Activated CD8-positive, alpha-beta memory T cell treated with anti-CD3 and anti-CD28 coated beads for 24 hours (primary cell): ENCODE measurements at regions not wholly inside any gene's neighbourhood (a gene's known extent, or its start where the extent isn't known, plus 50 kb on each side); places are given as distances from the start of the nearest gene placed in this dataset.

Source experiments
- DNase-seq: peaks from one replicate; pipeline ENCODE4 v3.0.0-alpha.2; 2020

DNA sequence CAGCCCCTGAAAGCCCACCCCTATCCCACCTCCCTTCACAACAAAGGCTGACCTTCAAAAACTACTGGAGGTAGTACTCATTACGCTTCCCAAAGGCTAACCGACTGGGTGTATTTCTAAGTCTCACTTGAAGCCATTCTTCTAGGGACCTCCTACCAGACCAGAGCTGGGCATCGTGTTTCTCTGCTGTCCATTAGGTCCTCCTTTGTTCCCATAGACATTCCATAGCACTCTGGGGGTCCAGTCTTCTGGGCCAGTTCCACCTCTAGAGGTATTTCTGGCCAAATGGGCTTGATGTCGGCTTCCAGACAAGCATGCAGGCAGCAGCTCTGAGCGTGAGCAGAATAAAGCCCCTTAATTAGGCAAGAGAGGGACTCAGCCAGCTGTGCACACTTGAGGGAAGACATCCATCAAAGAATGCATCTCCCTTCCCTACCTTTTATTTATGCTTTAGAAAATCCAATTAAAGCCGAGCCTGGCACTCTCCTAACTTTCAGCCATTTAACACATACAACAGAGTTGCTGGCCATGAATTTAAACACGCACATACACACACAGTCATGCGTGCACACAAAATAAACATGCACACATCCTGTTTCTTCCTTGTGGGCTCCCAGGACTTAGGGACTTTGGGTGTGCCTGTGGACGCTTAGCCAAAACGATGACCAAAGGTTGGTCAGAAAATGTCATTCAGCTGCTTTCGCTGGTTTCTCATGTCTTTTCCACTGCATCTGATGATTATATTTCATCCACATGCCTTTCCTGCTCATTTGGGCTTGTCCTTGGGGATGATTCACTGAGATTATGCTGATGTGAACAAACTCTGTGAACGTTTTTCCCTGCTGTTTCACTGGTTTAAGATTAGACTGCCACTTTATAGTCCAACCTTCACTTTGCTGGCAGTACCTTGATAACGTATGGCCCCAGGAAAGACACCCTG lies 362.0 kb upstream of the NFE2L3 start:
- DNase-seq = no peak

DNA sequence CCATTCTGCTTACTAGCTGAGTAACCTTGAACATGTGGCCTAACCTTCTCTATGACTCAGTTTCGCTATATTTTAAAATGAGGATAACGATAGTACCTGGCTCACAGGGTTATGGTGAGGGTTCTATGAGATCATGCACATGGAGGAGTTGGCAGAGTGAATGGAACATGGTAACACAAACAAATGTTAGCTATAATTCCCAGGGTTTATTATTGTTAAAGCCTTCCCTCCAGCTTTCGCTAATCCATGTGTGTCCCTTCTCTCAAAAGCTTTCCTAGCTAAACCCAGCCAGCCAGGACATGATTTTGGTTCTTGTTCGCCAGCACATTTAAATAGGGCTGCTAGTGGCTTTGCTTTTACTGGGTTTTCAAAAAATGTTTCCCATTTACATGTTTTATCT lies 361.0 kb upstream of the NFE2L3 start:
- no peak for DNase-seq

DNA sequence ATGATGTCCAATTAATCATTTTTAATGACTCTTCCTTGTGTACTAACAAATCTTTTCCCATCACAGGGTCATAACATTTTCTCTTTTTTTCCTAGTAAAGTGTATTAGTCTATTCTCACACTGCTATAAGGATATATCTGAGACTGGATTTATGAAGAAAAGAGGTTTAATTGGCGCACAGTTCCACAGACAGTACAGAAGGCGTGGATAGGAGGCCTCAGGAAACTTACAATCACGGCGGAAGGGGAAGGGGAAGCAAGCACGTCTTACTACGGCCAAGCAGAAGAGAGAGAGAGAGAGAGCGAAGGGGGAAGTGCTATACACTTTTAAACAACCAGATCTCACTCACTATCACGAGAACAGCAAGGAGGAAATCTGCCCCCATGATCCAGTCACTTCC lies 359.4 kb upstream of the NFE2L3 start:
- no peak for DNase-seq

DNA sequence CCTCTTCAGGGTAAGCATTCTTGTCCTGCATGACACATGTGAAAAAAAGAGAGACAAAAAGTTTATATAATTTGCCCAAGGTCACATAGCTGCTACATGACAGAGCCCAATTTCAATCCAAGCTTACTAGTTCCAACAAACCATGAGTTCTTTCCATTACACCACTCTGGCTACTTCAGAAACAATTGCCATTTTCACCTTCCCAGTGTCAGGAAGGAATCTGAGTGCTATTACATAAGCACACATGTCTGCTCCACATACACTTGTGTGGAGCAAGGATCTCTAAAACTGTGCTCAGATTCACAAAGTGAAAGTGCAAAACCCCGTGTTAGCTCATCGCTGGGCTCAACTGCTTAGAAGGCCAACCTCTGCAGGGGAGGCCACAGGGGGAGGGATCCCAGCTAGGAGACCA lies 356.2 kb upstream of the NFE2L3 start:
- DNase-seq = no peak

DNA sequence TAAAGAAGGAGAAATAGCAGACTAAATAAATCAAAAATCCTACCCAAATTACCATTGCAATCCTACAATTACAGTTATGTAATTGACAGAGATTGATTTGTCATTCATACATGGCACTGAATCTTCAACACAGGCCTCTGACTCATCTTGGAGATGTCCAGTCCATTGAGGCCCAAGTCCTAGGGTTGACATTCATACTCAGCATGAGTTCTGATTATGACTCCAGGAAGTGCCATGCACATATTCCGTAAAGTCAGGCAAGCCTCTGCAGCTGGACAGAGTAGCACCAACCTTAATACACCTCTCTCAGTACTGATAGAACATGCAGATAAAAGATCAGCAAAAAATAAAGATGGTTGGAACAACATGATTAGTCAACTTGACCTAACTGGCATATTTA lies 353.7 kb upstream of the NFE2L3 start:
- DNase-seq = no peak

DNA sequence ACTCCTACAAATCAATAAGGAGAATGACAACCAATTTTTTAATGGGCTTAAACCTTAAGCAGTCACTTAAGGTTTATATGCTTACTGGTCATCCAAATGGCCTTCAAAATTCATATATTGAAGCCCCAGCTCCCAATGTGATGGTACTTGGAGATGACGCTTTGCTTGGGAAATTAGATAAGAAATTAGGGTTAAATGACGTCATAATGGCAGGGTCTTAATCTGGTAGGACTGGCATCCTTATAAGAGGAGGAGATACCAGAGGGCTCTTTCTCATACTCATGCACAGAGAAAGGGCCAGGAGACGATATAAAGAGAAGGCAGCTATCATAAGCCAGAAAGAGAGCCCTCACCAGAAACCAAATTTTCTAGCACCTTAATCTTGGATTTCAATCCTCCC lies 350.8 kb upstream of the NFE2L3 start:
- no peak for DNase-seq

DNA sequence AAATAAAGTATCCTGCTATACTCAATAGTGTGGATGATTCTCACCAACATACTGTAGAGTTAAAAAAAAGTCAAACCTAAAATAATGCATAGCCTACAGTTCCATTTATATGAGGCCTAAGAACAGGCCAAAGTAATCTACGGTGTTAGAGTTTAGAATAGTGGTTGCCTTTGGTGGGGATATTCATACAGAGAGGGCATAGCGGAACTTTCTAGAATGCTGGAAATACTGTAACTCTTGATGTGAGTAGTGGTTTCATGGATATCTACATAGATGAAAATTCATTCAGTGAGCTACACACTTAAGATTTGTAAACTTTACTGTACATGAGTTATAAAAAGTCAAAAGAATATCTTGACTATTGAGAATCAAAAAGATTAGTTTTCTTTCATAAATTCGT lies 349.9 kb upstream of the NFE2L3 start:
- no peak for DNase-seq

DNA sequence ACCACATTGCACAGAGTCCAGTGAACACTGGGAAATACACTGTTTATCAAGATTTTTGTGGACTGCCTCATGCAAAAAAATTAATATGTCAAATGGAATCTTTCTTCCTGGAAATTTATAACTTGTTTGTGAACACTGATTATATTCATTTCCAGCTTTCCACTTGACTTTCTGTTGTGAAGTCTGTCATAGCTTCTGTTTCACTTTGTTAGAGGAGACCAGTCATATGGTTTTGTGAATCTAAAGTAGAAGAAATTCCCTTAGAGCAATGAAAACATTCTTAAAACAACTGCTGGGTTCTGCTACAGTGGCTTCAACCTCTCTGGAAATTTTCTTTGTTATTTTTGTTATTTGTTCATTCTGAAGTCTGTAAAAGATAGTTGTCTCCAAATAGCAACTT lies 349.5 kb upstream of the NFE2L3 start:
- DNase-seq = no peak

DNA sequence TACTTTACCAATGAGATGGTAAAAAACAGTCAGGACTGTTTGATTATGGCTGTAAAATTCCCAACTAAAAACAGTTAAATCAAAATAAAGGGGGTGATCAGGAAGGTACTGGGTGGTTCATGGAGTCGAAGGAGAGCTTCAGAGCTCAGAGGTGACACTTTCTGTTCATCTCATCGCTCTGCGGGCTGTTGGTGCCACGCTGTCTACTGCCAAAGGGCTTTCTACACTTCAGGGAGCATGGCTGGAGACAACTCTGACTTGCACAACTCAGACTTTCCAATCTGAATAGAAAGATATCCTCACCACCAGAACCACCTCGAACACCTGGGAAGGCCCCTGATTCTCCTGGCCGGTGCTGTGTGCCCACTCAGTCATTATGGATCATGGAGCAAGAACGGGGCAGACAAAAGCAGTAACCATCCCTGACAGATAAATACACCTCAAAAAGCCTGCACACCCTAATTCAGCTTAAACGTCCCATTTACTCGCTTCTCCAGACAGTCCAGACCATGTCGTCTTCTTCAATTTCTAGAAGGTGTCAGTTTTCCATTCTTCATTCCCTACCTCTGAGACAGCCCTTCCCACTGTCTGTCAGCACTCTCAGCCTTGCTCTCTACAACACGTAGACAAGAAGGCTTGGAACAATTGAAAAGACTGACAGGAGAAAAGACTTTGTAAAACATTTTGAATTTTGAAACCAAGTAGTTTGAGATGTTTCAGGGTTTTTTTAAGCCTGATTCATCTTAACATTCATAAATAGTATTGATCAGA lies 348.7 kb upstream of the NFE2L3 start:
- no peak for DNase-seq

DNA sequence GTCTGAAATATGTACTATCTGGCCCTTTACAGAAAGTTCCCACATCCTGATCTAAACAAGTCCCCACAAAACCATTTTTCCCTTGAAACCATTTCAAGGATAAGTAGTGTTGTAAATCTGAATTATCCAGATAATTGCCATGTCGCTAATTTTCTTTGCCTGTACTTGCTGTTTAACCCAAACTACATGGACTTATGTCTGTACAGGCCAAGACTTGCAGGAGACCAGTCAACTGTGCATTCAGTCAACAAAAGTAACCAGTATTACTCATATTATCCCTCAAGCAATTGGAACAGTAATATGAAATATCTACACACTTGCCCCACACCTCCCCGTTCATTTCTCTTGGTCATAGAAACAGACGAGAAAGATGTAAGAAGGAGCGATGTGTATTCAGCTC lies 347.8 kb upstream of the NFE2L3 start:
- no peak for DNase-seq

DNA sequence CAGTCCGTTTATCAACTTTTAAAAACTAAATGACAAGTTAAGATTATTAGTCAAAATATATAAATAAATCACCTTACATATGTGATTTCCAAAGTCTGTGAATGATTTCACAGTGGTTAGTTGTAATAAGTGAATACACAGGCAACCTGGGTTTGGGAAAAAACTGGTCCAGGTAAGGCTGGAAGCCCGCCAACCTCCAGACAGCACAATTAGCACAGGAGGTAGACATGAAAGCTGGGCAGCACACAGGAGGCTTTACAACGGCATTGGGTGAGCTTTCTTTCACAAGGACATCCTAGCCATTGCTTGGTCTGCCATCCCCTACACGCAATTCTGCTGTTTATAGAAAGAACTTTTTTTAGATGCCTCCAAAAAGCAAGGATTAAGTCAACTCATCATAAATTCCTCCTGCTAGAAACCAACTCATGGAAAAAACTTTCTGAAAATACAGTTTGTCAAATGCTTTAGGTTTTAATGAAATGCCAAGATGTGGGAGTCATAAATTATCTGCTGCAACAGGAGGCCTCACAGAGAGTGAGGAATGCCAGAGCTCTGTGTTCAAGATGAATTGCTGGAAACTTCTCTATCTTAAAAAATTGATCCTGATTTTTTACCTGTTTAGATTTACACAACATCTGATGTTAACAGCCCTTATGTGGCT lies 346.8 kb upstream of the NFE2L3 start:
- DNase-seq = no peak

DNA sequence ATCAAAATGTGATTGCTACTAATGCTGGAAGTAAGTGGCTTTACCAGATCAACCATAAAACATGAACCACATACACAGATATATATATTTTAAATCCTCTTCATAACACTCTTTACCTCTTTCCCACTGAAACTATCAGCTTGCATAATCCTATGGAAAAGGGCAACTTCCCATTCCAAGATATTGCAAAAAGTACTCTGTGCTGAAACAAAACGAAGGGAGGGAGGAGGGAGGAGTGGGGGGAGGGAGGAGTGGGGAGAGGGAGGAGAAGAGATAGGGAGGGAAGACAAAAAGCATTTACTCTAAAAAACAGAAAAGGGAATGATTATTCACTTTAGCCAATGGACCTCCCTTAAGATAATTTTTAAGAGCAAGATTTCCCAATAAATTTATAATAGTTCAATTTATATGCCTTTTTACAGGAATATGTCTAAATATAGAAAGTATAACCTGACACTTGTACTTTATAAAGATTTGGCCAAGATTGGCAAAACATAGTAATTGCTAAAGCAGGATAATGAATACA lies 344.8 kb upstream of the NFE2L3 start:
- no peak for DNase-seq

DNA sequence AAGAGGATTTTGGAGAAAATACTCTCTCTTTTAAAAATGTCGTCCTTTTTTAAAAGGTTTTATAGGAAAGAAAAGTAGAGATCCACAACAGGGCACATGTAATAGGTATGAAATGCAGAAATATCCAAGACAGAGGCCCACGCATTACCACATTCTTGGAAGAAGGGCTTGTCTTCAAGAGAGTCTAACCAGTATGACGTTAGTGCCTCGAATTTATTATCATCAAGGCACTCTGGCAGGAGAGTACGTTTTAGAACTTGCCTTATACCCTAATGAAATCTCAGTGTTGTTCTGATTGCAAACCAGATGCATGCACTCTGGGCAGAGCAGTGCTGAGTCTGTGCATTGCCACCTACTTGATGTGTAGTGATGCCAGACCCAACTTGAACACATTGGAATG lies 342.6 kb upstream of the NFE2L3 start:
- DNase-seq = no peak

DNA sequence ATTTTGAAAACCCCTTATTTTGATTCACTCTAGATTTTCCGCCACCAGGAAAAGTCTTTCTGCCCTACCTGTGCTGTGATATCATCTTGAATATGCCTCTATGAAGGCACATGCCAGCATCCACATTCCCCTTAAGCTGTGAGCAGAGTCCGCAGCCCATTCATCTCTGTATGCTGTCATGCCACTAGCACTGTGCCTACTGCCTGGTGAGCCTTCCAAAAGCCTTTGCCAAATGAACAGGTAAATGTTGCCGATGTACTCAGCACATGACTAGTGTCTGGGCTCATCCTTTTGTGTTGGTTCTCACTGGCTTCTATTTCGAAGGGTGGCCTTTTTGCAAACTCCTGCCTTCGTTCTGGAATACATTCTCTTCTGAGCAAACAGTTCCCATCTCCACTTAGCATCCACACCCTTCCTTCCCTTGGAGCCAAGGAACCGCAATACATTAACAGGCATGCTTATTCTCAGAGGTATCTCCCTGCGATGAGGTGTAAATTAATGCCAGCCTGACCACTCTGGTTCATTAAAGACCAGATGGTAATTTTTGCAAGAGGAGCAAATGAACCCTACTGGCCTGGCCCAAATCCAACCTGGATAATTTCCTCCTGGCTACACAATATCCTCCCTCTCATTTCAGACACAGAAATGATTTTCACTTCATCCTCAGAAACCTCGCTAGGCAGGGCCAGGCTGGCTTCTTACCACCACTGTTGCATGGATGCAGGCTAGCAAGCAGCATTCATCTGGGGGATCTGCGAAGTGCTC lies 339.7 kb upstream of the NFE2L3 start:
- DNase-seq = no peak

DNA sequence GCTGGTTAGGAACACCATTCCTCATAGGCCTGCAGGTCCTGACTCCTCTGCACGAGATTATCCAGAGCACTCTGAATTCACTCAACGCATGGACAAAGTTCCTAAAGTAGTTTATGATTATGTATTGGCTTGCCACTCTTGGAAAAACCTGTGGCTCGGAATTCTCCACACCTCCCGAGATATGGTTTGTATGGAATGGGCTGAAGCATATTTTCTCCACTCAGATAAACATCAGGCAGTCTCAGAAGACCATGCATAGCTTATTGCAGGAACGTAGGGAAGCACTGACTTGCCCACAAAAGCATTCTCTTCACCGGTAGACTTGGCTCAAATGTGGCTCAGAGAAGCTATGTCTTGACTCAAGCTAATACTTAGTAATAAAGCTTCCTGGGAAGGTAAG lies 338.6 kb upstream of the NFE2L3 start:
- no peak for DNase-seq

DNA sequence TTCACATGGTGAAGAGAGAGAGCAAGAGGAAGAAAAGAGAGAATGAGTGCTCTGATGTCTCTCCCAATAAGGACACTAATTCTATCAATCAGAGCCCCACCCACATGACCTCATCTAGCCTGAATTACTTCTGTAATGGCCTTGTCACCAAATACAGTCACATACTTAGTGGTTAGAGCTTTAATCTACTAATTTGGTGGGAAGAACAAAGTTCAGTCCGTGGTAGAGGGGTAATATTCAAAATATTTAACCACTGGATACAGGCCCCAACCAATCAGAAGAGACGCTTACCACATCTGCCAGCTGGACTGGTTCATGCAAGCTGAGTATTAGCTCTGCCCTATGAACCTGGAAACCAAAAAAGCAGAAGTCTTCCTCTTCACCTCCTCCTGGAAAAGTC lies 336.3 kb upstream of the NFE2L3 start:
- DNase-seq = no peak

DNA sequence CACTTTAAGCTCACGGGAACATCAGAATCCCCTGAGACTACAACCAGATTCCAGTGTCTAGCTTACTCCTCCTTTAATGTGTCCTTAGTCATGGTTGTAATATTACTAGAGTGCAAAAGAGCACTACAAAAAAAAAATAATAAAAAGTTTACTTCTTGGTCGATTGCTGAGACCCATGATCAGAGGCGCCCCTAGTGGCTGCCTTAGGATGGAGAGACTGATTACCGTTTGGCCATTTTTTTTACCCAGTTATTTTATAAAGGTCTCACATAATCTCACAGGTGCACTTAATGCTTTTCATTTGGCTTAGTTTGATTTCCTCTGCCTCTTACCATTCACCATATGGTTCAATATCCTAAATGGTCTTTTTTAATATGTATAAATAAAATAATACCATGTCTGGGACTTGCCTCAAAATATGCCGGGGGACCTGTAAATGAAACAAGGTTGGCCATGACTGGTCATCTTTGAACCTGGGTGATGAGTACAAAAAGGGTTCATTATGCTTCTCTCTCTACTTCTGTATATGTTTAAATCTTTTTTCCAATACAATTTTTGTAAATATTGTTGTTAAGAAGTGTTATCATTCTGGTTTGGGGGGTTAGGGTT lies 331.5 kb upstream of the NFE2L3 start:
- DNase-seq = no peak

DNA sequence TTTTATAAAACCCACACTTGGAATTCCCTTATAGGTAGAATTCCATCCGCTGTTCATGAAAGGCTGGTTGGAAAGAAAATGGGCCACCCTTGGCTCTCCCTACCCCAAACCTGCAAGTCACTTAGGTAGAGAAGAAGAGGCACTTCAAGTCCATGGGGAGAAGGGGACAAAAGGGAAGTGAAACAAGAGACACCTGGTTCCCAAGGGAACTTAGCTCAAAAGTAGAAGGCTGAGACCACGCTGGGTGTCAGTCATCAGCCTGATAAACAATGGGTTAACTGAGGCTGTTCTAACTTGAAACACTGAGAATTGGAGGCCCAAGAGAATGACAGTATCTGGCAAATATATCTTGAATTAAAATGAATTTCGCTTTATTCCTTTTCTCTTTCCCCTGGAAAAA lies 330.8 kb upstream of the NFE2L3 start:
- no peak for DNase-seq

DNA sequence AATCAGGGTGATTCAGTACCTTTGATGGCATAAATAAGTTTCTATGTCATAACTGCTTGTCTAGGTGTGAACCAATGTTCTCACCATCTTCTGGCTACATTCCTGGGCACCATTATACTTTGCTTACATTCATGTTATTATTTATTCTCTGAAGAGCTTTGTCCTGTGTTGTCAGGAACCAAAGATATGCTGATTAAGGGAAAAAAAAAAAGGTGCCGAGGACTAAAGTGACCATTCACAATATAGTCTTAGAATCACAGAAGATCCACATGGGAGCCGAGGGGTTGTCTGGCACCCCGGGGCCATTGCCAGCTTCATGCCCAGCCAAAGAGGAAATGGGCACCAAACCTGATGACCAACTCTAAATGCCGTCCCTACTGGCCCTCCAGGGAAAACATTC lies 329.2 kb upstream of the NFE2L3 start:
- no peak for DNase-seq

DNA sequence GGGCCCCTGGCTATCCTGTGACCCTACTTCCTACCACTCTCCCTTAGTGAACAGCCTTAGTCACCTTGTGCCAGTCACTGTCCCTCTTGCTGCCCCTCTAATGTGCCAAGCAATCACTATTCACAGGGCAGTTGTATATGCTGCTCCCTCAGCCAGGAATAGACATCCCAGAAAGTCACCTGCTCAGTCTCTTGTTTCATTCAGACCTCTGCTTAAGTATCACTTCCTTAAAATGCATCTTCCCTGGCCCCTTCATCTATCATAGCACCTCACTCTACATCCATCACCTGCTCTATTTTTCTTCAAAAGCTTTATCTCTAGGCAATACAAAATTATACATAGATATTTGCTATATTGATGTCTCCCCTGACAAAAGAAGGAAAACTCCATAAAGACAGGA lies 328.4 kb upstream of the NFE2L3 start:
- no peak for DNase-seq

DNA sequence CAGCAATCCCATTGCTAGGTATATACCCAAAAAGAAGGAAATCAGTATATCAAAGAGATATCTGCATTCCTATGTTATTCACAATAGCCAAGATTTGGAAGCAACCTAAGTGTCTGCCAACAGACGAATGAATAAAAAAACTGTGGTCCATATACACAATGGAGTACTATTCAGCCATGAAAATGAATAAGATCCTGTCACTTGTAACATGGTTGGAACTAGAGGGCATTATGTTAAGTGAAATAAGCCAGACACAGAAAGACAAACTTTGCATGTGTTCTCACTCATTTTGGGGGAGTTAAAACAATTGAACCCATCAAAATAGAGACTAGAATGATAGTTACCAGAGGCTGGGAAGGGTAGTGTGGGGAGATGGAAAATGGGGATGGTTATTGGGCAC lies 323.5 kb upstream of the NFE2L3 start:
- DNase-seq = no peak

DNA sequence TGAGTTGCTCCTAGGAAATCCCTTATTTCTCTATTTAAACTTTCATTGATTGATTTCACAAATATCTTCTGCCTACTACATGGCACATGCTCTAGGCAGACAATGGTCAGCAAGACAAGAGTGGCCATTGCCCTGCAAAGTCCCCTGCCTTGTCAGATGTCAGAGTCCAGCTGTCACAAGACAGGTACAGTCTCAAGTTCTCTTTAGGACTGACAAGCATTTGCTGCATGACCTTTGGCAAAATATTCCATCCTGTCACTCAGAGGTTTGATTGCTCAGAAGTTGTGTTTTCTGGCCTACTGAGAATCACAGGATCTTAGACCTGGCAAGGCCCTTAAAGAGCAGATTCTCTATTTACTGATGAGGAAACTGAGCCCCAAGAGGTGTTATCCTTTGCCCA lies 322.3 kb upstream of the NFE2L3 start:
- no peak for DNase-seq
